Erythroblast (primary cell): ENCODE measurements at regions not wholly inside any gene's neighbourhood (a gene's known extent, or its start where the extent isn't known, plus 50 kb on each side); places are given as distances from the start of the nearest gene placed in this dataset.
"Not testable (repeated sequence)": the region's sequence is repeated elsewhere in the genome, so short reads cannot be mapped to it uniquely, and the experiment has no call there.

Experiments used
- DNase-seq, 2 experiments: peaks; one replicate each; lab custom pipeline; 2025; lab: John Stamatoyannopoulos, UW
- GATA1 ChIP-seq: IDR thresholded peaks from 2 replicates; pipeline ENCODE4 v1.6.1; 2011; ENCODE audit warnings: low read depth, mild to moderate bottlenecking, control low read depth, low read length, moderate library complexity
- POLR2A ChIP-seq: IDR thresholded peaks from 2 replicates; pipeline ENCODE4 v1.6.1; 2011; ENCODE audit warnings: mild to moderate bottlenecking, low read length

DNA sequence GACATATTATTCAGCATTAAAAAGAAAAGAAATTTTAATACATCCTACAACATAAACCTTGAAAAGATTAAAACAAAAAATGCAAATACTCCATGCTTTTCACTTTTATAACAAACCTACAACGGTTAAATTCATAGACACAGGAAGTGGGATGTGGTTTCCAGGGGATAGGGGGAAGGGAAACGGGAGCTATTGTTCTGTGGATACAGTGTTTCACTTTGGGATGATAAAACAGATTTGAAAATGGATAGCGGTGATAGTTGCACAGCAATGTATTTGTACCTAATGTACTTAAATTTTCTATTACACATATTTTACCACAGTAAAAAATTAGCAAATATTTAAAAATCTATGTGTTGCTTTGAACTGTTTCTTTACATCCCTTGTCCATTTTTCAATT, 368.0 kb downstream of the CDY2B start:
- not testable (repeated sequence) for DNase-seq

DNA sequence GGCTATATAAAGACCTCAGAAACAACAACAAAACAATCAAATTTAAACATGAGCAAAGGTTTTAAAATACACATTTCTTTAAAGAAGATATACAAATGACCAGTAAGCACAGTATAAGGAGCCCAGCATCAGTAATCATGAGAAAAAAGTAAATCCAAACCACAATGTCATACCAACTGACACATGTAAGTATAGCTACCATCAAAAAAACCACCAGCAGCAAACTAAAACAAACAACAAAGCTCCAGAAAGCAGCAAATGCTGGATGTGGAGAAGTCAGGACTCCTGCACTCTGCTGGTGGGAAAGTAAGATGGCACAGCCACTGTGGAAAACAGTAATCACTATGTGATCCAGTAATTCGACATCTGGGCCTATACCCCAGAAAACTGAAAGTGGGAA, 368.5 kb downstream of the CDY2B start:
- not testable (repeated sequence) for DNase-seq

DNA sequence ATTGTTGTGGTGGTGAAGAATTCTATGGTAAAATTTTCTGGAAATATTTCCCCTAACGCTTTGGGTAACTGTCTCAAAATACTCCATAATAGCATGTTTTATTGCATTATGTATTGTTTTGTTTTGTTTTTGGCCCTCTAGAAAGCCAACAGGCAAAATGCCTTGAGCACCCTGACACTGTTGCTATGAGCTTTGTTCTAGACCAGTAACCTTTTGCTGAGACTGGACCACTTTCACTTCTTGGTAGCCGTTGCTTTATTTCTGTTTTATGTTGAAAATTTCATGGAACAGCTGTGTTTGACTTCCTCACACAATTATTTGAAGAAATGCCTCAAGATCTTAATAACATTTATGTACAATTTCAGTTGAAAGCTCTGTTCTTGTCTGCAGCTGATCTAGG, 374.2 kb downstream of the CDY2B start:
- not testable (repeated sequence) for DNase-seq

DNA sequence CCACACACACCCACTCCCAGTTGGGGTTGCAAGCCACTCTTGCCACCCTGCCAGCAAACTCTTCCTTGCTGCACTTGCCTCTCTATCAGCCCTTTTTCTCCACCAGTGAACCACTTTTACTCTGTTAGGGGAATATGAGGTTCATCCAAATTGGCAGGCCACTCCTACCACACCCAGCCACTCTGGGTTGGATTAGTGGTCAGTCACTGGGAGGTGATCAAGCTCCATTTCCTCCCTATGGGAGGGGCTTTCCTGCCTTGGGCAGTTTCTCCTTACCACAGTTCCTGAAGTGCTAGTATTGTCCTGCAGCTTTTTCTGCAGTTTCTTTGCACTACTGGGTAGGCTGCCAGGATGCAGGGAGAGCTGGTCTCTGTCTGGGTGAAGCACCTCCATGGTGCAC, 395.3 kb downstream of the CDY2B start:
- not testable (repeated sequence) for DNase-seq

DNA sequence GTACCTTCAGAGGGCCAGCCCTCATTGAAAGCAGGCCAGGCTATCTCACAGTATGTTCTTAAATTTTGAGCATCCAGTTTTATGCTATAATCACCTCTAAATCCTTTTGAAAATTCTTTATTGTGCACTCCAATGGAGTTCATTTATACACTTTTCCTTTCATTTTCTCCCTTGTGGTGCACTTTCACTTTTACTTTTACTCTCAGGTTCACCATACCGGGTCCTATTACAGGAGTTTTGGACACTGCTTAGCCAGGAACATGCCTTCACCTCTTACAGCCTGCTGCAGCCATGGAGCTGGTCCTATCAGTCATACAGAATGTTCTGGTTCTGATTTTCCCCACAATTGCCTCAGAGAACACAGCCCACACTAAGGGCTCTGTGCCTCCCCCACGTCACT, 395.9 kb downstream of the CDY2B start:
- not testable (repeated sequence) for DNase-seq

DNA sequence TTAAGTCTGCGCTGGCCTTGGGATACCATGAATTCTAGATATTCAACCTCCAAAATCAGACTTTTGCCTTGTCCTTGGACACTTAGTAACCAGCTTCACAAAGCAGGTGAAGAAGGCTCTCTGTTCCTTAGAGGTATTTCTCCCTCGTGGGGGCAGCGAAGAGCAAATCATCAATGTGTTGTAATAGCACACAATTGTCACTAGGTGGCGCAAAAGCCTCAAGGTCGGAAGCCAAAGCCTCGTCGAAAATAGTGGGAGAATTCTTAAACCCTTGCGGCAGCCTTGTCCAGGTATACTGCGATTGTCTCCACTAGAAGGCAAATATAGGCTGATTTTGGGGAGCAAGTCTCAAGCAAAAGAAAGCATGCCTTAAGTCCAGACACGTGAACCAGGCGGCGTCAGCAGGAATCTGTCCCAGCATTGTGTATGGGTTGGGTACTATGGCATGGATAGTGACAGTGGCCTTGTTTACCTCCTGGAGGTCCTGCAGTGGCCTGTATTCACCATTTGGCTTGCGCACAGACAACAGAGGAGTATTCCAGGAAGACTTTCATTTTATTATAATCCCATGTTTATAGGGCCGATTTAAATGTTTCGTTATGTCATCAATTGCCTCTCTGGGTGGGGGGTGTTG, 398.5 kb downstream of the CDY2B start:
- DNase-seq = not testable (repeated sequence)

DNA sequence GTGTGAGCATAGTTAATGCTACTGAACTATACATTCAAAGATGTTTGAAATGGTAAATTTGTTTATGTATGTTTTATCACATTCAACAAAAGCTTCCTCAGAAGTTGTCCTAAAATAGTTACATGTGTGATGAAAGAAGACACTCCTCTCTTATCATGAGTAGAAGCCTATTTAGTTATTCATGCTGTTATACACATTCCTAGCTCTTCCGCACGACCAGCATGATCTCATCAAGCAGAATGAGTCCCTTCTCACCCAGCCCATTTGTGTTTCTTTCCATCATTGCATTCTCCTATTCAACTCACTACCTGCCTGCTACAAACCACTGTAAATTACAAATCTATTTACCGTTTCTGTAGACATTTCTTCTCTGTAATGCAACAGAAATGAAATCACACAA, 408.0 kb downstream of the CDY2B start:
- not testable (repeated sequence) for DNase-seq

DNA sequence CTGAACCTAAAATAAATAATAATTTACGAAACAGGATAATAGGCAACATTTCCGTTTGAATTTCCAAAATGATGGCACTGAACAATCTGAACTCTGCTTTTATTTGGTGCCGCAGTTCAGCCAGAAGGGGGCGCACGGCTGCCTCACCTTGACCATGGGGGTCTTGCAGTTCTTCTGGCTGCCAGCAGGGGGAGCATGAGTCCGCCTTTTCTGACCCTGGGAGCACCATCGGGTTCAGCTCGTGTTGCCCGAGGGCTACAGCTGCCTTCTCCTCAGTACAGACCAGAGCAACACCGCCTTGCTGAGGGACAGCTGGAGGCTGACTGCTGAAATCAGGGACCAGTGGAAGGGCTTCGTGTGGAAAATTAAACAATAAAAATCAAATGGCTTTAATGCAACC, 420.3 kb downstream of the CDY2B start:
- not testable (repeated sequence) for DNase-seq

DNA sequence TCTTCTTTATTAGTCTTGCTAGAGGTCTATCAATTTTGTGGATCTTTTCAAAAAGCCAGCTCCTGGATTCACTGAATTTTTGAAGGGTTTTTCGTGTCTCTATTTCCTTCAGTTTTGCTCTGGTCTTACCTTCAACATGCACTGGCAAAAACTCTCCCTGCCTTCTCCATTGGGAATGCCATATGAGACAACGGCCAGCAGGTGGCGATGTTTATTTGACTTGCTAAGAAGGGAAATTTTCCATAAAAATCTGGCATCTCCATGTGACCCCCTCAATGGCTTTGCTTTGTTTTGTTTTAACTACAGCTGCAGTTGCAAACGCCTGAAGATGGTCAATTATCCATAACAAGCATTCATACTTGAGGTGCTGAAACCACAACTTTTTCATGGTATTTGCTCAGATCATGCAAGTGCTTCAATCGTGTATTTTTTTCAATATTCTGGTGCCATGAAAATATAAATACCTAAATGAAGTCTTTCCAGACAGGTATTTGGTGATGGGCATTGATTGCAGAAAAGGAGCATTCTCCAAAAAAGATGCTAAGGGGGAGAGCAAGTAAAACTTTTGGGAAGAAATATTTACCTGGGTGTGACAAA, 449.4 kb downstream of the CDY2B start:
- TF ChIP-seq GATA1 (no peak), POLR2A (no peak)
- peak; percentile 5 to 46 for DNase-seq

DNA sequence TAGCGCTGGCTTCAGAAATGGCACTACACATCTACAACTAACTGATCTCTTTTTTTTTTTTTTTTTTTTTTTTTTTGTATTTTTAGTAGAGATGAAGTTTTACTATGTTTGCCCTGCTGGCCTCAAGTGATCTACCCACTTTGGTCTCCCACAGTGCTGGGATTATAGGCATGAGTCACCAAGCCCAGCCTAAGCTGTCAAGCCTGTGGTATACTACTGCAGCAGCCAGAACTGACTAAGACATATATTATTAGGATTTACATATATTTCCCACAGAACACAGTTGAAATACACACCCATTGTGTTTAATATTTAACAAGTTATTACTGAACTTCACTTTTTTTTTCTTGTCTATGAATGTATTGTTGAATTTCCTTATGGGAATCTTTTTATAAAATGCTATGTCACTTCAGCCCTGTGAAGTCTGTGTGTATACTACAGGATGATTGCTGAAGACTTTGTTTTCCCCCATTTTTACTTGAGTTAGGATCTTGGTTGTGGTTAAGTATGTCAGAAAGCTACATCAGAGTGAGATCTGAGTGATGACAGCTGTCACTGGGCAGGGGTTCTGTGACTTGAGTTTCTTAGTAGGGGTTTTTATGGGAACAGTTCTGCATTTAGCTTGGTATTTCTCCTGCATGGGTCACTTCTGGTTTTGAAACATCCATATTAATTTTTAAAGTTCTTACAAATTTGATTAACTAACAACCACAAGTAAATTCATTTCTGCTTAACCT, 481.5 kb downstream of the CDY2B start:
- DNase-seq = no peak
- TF ChIP-seq POLR2A (no peak), GATA1 (no peak)

DNA sequence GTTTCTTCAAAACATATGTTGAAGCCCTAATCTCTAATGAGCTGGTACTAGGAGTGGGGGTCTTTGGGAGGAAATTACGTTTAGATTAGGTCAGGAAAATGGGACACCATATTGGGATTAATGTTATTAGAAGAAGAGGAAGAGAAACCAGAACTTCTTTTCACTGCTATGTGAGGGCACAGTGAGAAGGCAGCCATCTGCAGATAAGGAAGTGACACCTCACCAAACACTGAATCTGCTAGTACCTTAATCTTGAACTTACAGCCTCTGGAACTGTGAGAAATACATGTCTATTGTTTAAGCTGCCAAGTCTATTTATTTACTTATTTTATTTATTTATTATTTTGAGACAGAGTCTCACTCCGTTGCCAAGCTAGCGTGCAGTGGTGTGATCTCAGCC, 482.4 kb downstream of the CDY2B start:
- DNase-seq = no peak
- TF ChIP-seq GATA1 = no peak
- no peak for TF ChIP-seq POLR2A

DNA sequence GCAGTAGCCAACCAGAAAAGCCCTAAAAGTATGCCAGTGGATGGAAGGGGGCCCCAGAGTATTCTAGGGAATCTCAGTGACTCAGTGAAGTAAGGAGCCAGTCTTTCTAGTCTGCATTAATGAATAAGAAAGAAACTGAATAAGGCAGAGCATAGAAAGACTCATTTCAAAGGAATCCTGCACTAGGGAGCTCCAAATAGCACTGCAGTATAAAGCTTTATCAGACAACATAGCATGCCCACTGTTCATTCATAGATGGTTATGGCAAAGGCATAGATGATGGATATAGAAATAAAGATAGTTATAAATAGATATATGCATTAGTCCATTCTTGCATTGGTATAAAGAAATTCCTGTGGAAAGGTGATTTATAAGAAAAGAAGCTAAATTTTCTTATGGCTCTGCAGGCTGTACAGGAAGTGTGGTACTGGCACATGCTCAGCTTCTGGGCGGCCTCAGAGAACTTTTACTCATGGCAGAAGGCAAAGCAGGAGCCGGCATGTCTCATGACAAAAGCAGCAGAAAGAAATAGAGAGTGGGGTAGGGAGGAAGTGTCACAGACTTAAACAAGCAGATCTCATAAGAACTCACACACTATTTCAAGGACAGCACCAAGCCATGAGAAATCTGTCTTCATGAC, 498.5 kb downstream of the CDY2B start:
- TF ChIP-seq POLR2A = no peak
- no peak for TF ChIP-seq GATA1
- DNase-seq = no peak

DNA sequence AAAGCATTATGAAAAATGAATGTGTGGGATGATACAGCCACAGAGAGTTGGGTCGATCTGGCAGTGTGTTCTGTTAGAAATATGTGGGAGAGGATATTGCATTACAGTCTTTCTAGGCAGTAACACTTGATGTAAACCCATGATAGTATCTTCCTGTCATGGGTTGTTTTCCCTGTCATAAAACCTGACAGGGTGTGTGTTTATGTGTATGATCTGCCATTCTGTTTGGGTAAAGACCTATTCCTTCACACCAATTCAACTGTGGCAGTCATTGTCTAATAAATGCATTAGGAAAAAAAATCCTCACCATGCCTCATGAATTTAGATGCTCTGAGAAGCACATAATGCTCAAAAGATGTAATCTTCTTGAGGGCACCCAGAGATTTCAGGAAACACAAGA, 501.7 kb downstream of the CDY2B start:
- TF ChIP-seq GATA1 (no peak), POLR2A (no peak)
- no peak for DNase-seq

DNA sequence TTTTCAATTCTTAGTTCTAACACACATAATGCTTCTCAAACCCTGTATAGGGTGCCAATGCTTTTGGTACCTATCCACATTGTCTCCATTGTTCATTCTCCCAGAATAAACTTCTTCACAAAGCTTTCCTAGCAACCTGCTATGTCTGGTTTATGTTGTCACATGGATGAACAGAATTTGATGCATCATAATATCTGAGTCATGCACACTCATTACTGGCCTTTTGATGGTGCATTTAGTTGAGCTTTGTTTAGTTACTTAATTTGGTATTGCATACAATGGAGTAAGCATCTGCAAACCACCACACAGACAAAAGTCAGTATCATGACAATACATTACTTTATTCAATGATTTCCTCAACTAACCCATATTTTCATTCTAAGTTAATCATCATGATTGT, 511.6 kb downstream of the CDY2B start:
- DNase-seq = no peak
- TF ChIP-seq GATA1 = no peak
- TF ChIP-seq POLR2A = no peak

DNA sequence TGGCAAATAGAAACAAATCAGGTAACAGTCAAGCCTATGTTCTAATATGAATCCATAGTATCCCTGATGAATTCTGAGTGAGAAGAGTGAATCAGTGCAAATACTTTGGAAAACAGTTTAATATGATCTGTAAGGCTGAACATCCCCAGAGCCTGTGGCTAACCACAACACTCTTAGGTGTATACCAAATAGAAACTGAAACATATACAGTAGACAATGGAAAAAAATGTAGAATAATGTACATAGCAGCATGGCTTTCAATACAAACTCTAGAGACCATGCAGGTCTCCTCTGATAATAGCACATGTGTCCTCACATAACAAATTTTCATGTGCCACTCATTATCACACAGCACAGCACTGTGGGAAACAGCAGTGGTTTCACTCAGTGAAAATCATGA, 513.6 kb downstream of the CDY2B start:
- no peak for DNase-seq
- TF ChIP-seq POLR2A = no peak
- TF ChIP-seq GATA1 = no peak

DNA sequence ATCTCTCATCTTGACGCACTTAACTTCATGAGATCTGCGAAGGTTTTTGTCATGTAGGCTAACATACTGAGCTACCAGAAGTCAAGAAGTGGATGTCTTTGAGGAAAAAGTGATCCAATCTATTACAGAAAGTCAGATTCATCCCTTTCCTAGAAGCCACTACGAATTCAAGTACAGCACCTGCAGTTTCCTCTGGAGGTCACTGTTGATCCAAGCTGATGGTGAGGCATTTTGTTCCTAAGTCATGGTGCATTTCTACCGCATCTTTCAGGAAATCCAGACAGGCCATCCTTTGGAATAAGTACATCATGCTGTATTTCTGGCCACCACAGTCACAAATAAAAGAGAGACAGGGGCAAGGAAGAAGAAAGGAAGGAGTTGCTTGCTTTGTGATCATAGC, 541.0 kb downstream of the CDY2B start:
- no peak for DNase-seq
- TF ChIP-seq POLR2A = no peak
